GM23248 (cell line): ENCODE measurements at regions not wholly inside any gene's neighbourhood (a gene's known extent, or its start where the extent isn't known, plus 50 kb on each side); places are given as distances from the start of the nearest gene placed in this dataset.

Source experiments
- EZH2 ChIP-seq: fragments of 200-600 bp; sonication (generic); IDR thresholded peaks from 2 replicates; pipeline ENCODE4 v1.6.1; 2018; ENCODE audit warnings: antibody characterized with exemption, mild to moderate bottlenecking; ENCODE audit not compliant: insufficient read depth, poor library complexity, severe bottlenecking
- EZH2phosphoT487 ChIP-seq: fragments of 200-600 bp; sonication (generic); IDR thresholded peaks from 2 replicates; pipeline ENCODE4 v1.6.1; 2018; ENCODE audit warnings: antibody characterized with exemption, moderate library complexity, mild to moderate bottlenecking, low read depth; ENCODE audit not compliant: insufficient read depth

GRCh38 chr11:91703042-91703441 is 521.6 kb upstream of the FAT3 start:
- TF ChIP-seq EZH2 (no peak), EZH2phosphoT487 (no peak)
